HUES6 (cell line): ENCODE measurements at regions not wholly inside any gene's neighbourhood (a gene's known extent, or its start where the extent isn't known, plus 50 kb on each side); places are given as distances from the start of the nearest gene placed in this dataset.

ENCODE experiments used
- H3K27ac ChIP-seq: 2 replicates; pipeline ENCODE4 v1.7.0; 2013; ENCODE audit warnings: low read depth, mild to moderate bottlenecking, low read length, inconsistent platforms
- H3K27me3 ChIP-seq: 2 replicates; pipeline ENCODE4 v1.6.1; 2013; ENCODE audit warnings: low read length; ENCODE audit not compliant: control insufficient read depth, insufficient read depth
- H3K36me3 ChIP-seq: 2 replicates; pipeline ENCODE4 v1.6.1; 2013; ENCODE audit warnings: low read length; ENCODE audit not compliant: control insufficient read depth, insufficient read depth
- H3K4me1 ChIP-seq: 2 replicates; pipeline ENCODE4 v1.6.1; 2013; ENCODE audit warnings: low read length; ENCODE audit not compliant: control insufficient read depth, insufficient read depth
- H3K4me3 ChIP-seq: 2 replicates; pipeline ENCODE4 v1.5.1; 2013; ENCODE audit warnings: low read depth, low read length
- H3K9ac ChIP-seq: one replicate; pipeline ENCODE4 v1.6.1; 2013; ENCODE audit warnings: mild to moderate bottlenecking, low read length
- H3K9me3 ChIP-seq: 2 replicates; pipeline ENCODE4 v1.6.1; 2013; ENCODE audit warnings: low read depth, low read length; ENCODE audit not compliant: control insufficient read depth, insufficient read depth

- Histone ChIP-seq H3K4me3 (no peak overlapping the region), H3K4me1 (no peaks in the 10 kb centered on the region; the same call in 1 of the 2 replicates), H3K27me3 (peaks cover 3% of the 10 kb centered on the region; the same call in 1 of the 2 replicates), H3K36me3 (no peaks in the 10 kb centered on the region), H3K27ac (no peak overlapping the region), H3K9ac (no peak overlapping the region), H3K9me3 (peaks cover 18% of the 10 kb centered on the region)
Observed at GRCh38 chr4:1490011-1490653, 83.9 kb upstream of the NKX1-1 start.

GRCh38 chr4:1489639-1489995 is 83.4 kb upstream of the NKX1-1 start:
- Histone ChIP-seq H3K27ac (no peak overlapping the region), H3K36me3 (no peaks in the 10 kb centered on the region), H3K4me1 (no peaks in the 10 kb centered on the region; the same call in 1 of the 2 replicates), H3K9me3 (peaks cover 23% of the 10 kb centered on the region), H3K9ac (no peak overlapping the region), H3K27me3 (peaks cover 3% of the 10 kb centered on the region; the same call in 1 of the 2 replicates), H3K4me3 (no peak overlapping the region)

- Histone ChIP-seq H3K36me3 (no peaks in the 10 kb centered on the region), H3K4me3 (no peak overlapping the region), H3K9me3 (peaks cover 23% of the 10 kb centered on the region), H3K27ac (no peak overlapping the region), H3K9ac (no peak overlapping the region), H3K27me3 (peaks cover 3% of the 10 kb centered on the region; the same call in 1 of the 2 replicates), H3K4me1 (no peaks in the 10 kb centered on the region; the same call in 1 of the 2 replicates)
Observed at GRCh38 chr4:1488831-1489638, 82.8 kb upstream of the NKX1-1 start.

GRCh38 chr4:1488357-1488756 is 82.1 kb upstream of the NKX1-1 start:
- no peak overlapping the region for H3K9ac ChIP-seq

GRCh38 chr4:1487761-1488160 is 81.5 kb upstream of the NKX1-1 start:
- no peak overlapping the region for H3K4me3 ChIP-seq
- H3K9me3 ChIP-seq = peaks cover 25% of the 10 kb centered on the region
- H3K36me3 ChIP-seq = no peaks in the 10 kb centered on the region
- no peak overlapping the region for H3K9ac ChIP-seq
- no peak overlapping the region for H3K27ac ChIP-seq
- H3K4me1 ChIP-seq = no peaks in the 10 kb centered on the region; the same call in 1 of the 2 replicates
- H3K27me3 ChIP-seq = peaks cover 3% of the 10 kb centered on the region; the same call in 1 of the 2 replicates

More at GRCh38 chr4:1488357-1488756, 82.1 kb upstream of the NKX1-1 start:
- peaks cover 25% of the 10 kb centered on the region for H3K9me3 ChIP-seq
- H3K4me3 ChIP-seq = no peak overlapping the region
- no peak overlapping the region for H3K27ac ChIP-seq
- H3K4me1 ChIP-seq = no peaks in the 10 kb centered on the region; the same call in 1 of the 2 replicates
- H3K36me3 ChIP-seq = no peaks in the 10 kb centered on the region
- peaks cover 3% of the 10 kb centered on the region; the same call in 1 of the 2 replicates for H3K27me3 ChIP-seq

GRCh38 chr4:1487106-1487505 is 80.9 kb upstream of the NKX1-1 start:
- Histone ChIP-seq H3K9ac (no peak overlapping the region), H3K4me1 (no peaks in the 10 kb centered on the region; the same call in 1 of the 2 replicates), H3K27me3 (peaks cover 3% of the 10 kb centered on the region; the same call in 1 of the 2 replicates), H3K27ac (no peak overlapping the region), H3K36me3 (no peaks in the 10 kb centered on the region), H3K9me3 (peaks cover 25% of the 10 kb centered on the region), H3K4me3 (no peak overlapping the region)

GRCh38 chr4:1485280-1485679 is 79.0 kb upstream of the NKX1-1 start:
- H3K4me1 ChIP-seq = no peaks in the 10 kb centered on the region
- no peak overlapping the region for H3K9ac ChIP-seq
- no peaks in the 10 kb centered on the region; the same call in 1 of the 2 replicates for H3K27me3 ChIP-seq
- H3K4me3 ChIP-seq = no peak overlapping the region
- H3K36me3 ChIP-seq = no peaks in the 10 kb centered on the region
- no peak overlapping the region for H3K27ac ChIP-seq
- H3K9me3 ChIP-seq = peaks cover 34% of the 10 kb centered on the region

- Histone ChIP-seq H3K4me3 (no peak overlapping the region), H3K9me3 (peaks cover 26% of the 10 kb centered on the region), H3K9ac (no peak overlapping the region), H3K4me1 (no peaks in the 10 kb centered on the region), H3K27ac (no peak overlapping the region), H3K27me3 (no peaks in the 10 kb centered on the region; the same call in 1 of the 2 replicates), H3K36me3 (no peaks in the 10 kb centered on the region)
Observed at GRCh38 chr4:1480720-1481119, 74.5 kb upstream of the NKX1-1 start.

GRCh38 chr4:1479454-1479853 is 73.2 kb upstream of the NKX1-1 start:
- peaks cover 16% of the 10 kb centered on the region for H3K9me3 ChIP-seq
- H3K27ac ChIP-seq = no peak overlapping the region
- no peak overlapping the region for H3K9ac ChIP-seq
- no peaks in the 10 kb centered on the region for H3K36me3 ChIP-seq
- no peak overlapping the region for H3K4me3 ChIP-seq
- peaks cover 8% of the 10 kb centered on the region for H3K27me3 ChIP-seq
- H3K4me1 ChIP-seq = no peaks in the 10 kb centered on the region

GRCh38 chr4:1478766-1479355 is 72.6 kb upstream of the NKX1-1 start:
- H3K9ac ChIP-seq = no peak overlapping the region
- H3K36me3 ChIP-seq = no peaks in the 10 kb centered on the region
- H3K27me3 ChIP-seq = peaks cover 14% of the 10 kb centered on the region

More at GRCh38 chr4:1478766-1479355, 72.6 kb upstream of the NKX1-1 start:
- Histone ChIP-seq H3K4me1 (no peaks in the 10 kb centered on the region), H3K27ac (no peak overlapping the region), H3K9me3 (peaks cover 16% of the 10 kb centered on the region), H3K4me3 (no peak overlapping the region)
